Mammary epithelial cell (primary cell): ENCODE measurements at regions not wholly inside any gene's neighbourhood (a gene's known extent, or its start where the extent isn't known, plus 50 kb on each side); places are given as distances from the start of the nearest gene placed in this dataset.

Source experiments
- EZH2 ChIP-seq: IDR thresholded peaks from 2 replicates; pipeline ENCODE4 v1.6.1; 2012; ENCODE audit warnings: low read length, inconsistent platforms, borderline replicate concordance
- TF ChIP-seq, protein P1 (sequence below), 2 donors: IDR thresholded peaks in 1 of 2; conservative IDR thresholded peaks in 1 of 2; 2 replicates each; pipeline ENCODE4 v1.5.1; 2011 to 2012; ENCODE audit warnings: inconsistent platforms in 2 of 2, low read length in 2 of 2, mild to moderate bottlenecking in 2 of 2, control low read depth in 1 of 2, low read depth in 1 of 2; ENCODE audit not compliant: insufficient read depth in 1 of 2; ENCODE audit errors: extremely low read depth in 1 of 2

DNA sequence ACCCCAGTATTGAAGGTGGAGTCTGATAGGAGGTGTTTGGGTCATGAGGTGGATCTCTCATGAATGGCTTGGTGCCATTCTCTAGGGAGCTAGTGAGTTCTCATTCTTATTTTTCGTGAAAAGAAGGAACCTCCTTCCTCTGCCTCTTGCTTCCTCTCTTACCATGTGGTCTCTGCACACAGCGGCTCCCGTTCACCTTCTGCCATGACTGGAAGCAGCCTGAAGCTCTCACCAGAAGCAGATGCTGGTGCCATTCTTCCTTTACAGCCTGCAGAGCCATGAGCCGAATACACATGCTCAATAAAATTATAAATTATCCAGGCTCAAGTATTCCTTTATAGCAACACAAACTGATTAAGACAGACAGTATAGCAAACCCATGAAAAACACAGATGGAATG is 545.1 kb upstream of the C16orf82 start:
- TF ChIP-seq EZH2: no peak
- TF ChIP-seq, protein P1, sequence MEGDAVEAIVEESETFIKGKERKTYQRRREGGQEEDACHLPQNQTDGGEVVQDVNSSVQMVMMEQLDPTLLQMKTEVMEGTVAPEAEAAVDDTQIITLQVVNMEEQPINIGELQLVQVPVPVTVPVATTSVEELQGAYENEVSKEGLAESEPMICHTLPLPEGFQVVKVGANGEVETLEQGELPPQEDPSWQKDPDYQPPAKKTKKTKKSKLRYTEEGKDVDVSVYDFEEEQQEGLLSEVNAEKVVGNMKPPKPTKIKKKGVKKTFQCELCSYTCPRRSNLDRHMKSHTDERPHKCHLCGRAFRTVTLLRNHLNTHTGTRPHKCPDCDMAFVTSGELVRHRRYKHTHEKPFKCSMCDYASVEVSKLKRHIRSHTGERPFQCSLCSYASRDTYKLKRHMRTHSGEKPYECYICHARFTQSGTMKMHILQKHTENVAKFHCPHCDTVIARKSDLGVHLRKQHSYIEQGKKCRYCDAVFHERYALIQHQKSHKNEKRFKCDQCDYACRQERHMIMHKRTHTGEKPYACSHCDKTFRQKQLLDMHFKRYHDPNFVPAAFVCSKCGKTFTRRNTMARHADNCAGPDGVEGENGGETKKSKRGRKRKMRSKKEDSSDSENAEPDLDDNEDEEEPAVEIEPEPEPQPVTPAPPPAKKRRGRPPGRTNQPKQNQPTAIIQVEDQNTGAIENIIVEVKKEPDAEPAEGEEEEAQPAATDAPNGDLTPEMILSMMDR (conservative IDR thresholded peaks at IDR 0.05 in 1 of 2, IDR thresholded peaks at IDR 0.05 in 1 of 2; ENCODE audit: extremely low read depth in 1 of 2, insufficient read depth in 1 of 2, low read depth in 1 of 2, low read length in 2 of 2): no peak
